ENCODE measurements at regions not wholly inside any gene's neighbourhood (a gene's known extent, or its start where the extent isn't known, plus 50 kb on each side); places are given as distances from the start of the nearest gene placed in this dataset.

- Histone ChIP-seq H4K20me1 (ENCODE audit: insufficient read depth, low read length) (no peaks in the 10 kb centered on the region), H3K79me2 (ENCODE audit: insufficient read depth, low read length) (no peaks in the 10 kb centered on the region), H3K4me3 (replicated peaks in 1 of 3; ENCODE audit: insufficient read depth in 1 of 3, low read depth in 2 of 3, low read length in 3 of 3) (no peak overlapping the region), H3K36me3 (replicated peaks in 1 of 2; ENCODE audit: control insufficient read depth in 1 of 2, insufficient read depth in 2 of 2, low read length in 2 of 2) (no peaks in the 10 kb centered on the region), H2AFZ (ENCODE audit: low read length) (no peak overlapping the region), H3K4me2 (ENCODE audit: low read depth, low read length) (no peak overlapping the region), H3K4me1 (ENCODE audit: insufficient read depth, low read length) (no peaks in the 10 kb centered on the region), H3K9me3 (ENCODE audit: low read length) (no peaks in the 10 kb centered on the region), H3K27ac (ENCODE audit: extremely low read length, insufficient read depth, low read length) (no peak overlapping the region), H3K9ac (ENCODE audit: insufficient read depth, low read depth, low read length) (no peak overlapping the region), H3K27me3 (ENCODE audit: control insufficient read depth in 1 of 2, insufficient read depth in 2 of 2, low read length in 2 of 2) (0 out of 5 replicates have a peak, but pooled peaks cover 0 to 3% of the 10 kb centered on the region in 2 experiments)
- ATAC-seq (no peak), DNase-seq (ENCODE audit: low spot score) (no peak), FAIRE-seq (no peak)
- 13% methylated on average over 5 of the region's 5 CpGs for WGBS (ENCODE audit: low lambda C conversion rate)
- ChIA-PET POLR2A (no interaction called here), CTCF (ENCODE audit: low intra/inter-chr PET ratio, low total read pairs) (no interaction called here)
- TF ChIP-seq ZNF251 (CRISPR knock-in tag; IDR thresholded peaks at IDR 0.05) (no peak), ASH2L (IDR thresholded peaks at IDR 0.05; ENCODE audit: insufficient read length, low read depth, low read length) (no peak), ZXDC (CRISPR knock-in tag; IDR thresholded peaks at IDR 0.05) (no peak), ZNF670 (CRISPR knock-in tag; IDR thresholded peaks at IDR 0.05; ENCODE audit: borderline replicate concordance) (no peak), SOX6 (IDR thresholded peaks at IDR 0.05) (no peak), SOX6 (CRISPR knock-in tag; IDR thresholded peaks at IDR 0.05) (no peak), AGO1 (IDR thresholded peaks at IDR 0.05; ENCODE audit: low read depth, low read length, poor library complexity, severe bottlenecking) (no peak)
- intact Hi-C loops (cut with micrococcal nuclease; ENCODE audit: unreplicated experiment) (no loop called here), in situ Hi-C loops (cut with HindIII; ENCODE audit: extremely low pct_ligation_motif_present, low pct_unique_long_range_greater_than_20kb) (no loop called here)
- no TSS peak for BruUV-seq (replicated peaks)
Measured at GRCh38 chr9:99605016-99605743, 216.5 kb upstream of the NR4A3 start.
